Brain microvascular endothelial cell (primary cell): ENCODE measurements at regions not wholly inside any gene's neighbourhood (a gene's known extent, or its start where the extent isn't known, plus 50 kb on each side); places are given as distances from the start of the nearest gene placed in this dataset.
A peak's percentile ranks its signal among the peaks of the same experiment; 100 is the strongest.

ENCODE experiments used
- DNase-seq: peaks from one replicate; pipeline ENCODE4 v3.0.0-alpha.2; 2020
- H3K27ac ChIP-seq: fragments of 250-450 bp; sonication (Bioruptor Pico); 2 replicates; pipeline ENCODE4 v1.5.1; 2020; ENCODE audit warnings: mild to moderate bottlenecking, moderate library complexity
- H3K27me3 ChIP-seq: fragments of 250-450 bp; sonication (Bioruptor Pico); replicated peaks from 2 replicates; pipeline ENCODE4 v1.5.1; 2020; ENCODE audit warnings: mild to moderate bottlenecking
- H3K36me3 ChIP-seq: fragments of 250-450 bp; sonication (Bioruptor Pico); replicated peaks from 2 replicates; pipeline ENCODE4 v1.5.1; 2020; ENCODE audit warnings: mild to moderate bottlenecking
- H3K4me3 ChIP-seq: 2 replicates; pipeline ENCODE4 v1.5.1; 2011; ENCODE audit warnings: low read depth, mild to moderate bottlenecking, control low read depth, low read length, moderate library complexity
- in situ Hi-C: cut with HindIII; loops from 2 replicates; pipeline ENCODE4 v1.10.0; 2017; ENCODE audit warnings: low sequenced_read_pairs, low pct_ligation_motif_present
- TF ChIP-seq, protein P1 (sequence below): IDR thresholded peaks from 2 replicates; pipeline ENCODE4 v1.5.1; 2011; ENCODE audit warnings: low read depth, mild to moderate bottlenecking, moderate library complexity, low read length, control low read depth, inconsistent platforms; ENCODE audit errors: missing control alignments

DNA sequence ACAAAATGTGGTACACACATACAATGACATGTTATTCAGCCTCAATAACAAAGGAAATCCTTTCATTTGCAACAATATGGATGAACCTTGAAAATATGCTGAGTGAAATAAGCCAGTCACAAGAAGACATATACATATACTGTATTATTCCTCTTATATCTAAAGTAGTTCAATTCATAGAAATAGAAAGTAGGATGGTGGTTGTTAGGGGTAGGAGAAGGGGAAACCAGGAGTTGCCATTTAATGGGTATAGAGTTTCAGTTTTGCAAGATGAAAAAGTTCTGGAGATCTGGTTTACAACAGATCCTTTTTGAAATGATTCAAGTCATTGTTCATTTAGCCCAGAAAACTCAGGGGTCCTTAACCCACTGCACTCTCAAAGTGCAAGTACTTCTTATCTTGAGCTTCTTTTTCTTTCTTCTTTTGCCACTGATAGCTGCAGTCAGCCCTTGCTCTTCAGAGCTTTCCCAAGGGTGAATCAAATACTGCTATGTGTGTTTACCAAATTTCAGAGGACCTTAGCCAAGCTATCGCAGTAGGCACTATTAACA lies 208.0 kb upstream of the EOMES start:
- H3K4me3 ChIP-seq, result no peak overlapping the region
- H3K27me3 ChIP-seq, result no peaks in the 10 kb centered on the region
- in situ Hi-C loops, result no loop called here
- no peak for DNase-seq
- H3K27ac ChIP-seq, result no peak overlapping the region
- H3K36me3 ChIP-seq, result no peaks in the 10 kb centered on the region
- TF ChIP-seq, protein P1, sequence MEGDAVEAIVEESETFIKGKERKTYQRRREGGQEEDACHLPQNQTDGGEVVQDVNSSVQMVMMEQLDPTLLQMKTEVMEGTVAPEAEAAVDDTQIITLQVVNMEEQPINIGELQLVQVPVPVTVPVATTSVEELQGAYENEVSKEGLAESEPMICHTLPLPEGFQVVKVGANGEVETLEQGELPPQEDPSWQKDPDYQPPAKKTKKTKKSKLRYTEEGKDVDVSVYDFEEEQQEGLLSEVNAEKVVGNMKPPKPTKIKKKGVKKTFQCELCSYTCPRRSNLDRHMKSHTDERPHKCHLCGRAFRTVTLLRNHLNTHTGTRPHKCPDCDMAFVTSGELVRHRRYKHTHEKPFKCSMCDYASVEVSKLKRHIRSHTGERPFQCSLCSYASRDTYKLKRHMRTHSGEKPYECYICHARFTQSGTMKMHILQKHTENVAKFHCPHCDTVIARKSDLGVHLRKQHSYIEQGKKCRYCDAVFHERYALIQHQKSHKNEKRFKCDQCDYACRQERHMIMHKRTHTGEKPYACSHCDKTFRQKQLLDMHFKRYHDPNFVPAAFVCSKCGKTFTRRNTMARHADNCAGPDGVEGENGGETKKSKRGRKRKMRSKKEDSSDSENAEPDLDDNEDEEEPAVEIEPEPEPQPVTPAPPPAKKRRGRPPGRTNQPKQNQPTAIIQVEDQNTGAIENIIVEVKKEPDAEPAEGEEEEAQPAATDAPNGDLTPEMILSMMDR, result no peak

DNA sequence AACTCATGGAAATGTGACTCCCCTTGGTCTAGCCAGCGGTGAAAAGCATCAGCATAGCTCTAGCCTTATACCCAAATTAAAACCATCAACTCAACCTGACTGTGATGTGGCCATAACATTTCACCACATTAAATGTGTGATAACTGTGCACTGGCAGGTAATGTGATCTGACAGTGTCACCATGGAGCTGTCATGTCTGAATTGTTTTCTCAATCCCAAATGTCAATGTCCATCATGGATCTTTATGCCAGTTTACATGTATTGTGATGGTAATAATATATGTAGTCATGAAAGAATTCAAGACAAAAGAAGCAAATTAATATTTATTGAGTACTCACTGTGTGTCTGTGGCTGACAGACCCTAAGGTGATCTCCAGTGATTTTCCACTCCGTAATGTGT lies 213.4 kb upstream of the EOMES start:
- in situ Hi-C loops, result no loop called here
- Histone ChIP-seq H3K27me3 (no peaks in the 10 kb centered on the region), H3K4me3 (no peak overlapping the region), H3K27ac (no peak overlapping the region), H3K36me3 (no peaks in the 10 kb centered on the region)
- TF ChIP-seq, protein P1, result no peak
- DNase-seq, result no peak

DNA sequence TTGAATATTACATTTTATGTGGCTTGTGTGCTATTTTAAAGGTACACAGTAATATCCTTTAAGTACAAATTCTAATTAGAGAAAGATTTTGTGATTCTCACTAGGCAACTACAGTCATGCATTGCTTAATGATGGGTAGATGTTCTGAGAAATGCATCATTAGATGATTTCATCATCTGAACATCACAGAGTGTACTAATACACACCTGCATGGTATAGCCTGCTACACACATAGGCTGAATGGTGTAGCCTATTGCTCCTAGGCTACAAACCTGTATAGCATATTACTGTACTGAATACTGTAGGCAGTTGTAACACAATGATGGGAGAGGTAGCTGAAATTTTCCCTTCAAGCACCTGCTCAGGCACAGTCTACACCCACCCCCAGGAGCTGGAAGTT lies 217.4 kb upstream of the EOMES start:
- TF ChIP-seq, protein P1, result no peak
- no peak overlapping the region for H3K27ac ChIP-seq
- DNase-seq, result no peak
- no peaks in the 10 kb centered on the region for H3K36me3 ChIP-seq
- in situ Hi-C loops, result no loop called here
- H3K27me3 ChIP-seq, result no peaks in the 10 kb centered on the region
- H3K4me3 ChIP-seq, result no peak overlapping the region

DNA sequence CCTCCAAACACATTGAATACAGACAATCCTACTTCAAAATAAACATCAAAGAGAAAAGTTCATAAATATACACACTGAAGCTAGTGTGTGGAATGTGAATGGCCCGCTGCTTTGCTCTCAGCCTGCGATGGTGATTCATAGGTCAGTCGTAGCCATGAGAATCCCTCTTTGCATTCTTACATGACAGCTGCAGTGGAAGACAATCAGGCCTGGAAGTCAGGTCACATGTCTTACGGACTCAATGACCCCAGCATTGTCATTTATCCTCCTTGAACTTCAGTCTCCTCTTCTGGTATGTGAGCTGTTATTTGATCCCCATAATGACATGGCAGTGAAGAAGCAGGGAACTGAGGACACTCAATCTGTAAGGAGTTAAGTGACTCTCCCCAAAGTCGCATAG lies 217.8 kb upstream of the EOMES start:
- no peak overlapping the region for H3K4me3 ChIP-seq
- peak; percentile 32 for DNase-seq
- H3K27ac ChIP-seq, result no peak overlapping the region
- H3K27me3 ChIP-seq, result no peaks in the 10 kb centered on the region
- in situ Hi-C loops, result no loop called here
- TF ChIP-seq, protein P1, result no peak
- H3K36me3 ChIP-seq, result no peaks in the 10 kb centered on the region

DNA sequence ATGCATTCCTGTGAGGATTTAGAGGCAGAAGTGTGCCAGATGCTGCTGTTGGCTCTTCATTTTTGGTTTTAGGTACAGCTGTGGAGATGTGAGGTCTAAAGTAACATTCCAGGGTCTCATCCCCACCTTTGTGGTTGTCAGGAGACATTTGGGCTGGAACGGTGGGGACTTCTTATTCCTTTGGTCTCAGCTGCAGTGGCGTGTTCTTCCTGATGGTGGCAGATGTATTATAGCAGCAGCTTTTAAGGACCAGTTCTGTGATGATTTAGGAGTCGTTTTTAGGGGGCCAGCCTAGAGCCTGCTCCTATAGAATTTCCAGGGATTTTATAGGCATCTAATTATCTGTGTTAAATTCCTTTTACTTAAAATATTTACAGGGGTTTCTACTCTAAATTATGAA lies 221.0 kb upstream of the EOMES start:
- Histone ChIP-seq H3K27ac (no peak overlapping the region), H3K27me3 (no peaks in the 10 kb centered on the region), H3K4me3 (no peak overlapping the region), H3K36me3 (no peaks in the 10 kb centered on the region)
- in situ Hi-C loops, result no loop called here
- TF ChIP-seq, protein P1, result peak; percentile 36
- DNase-seq, result no peak

DNA sequence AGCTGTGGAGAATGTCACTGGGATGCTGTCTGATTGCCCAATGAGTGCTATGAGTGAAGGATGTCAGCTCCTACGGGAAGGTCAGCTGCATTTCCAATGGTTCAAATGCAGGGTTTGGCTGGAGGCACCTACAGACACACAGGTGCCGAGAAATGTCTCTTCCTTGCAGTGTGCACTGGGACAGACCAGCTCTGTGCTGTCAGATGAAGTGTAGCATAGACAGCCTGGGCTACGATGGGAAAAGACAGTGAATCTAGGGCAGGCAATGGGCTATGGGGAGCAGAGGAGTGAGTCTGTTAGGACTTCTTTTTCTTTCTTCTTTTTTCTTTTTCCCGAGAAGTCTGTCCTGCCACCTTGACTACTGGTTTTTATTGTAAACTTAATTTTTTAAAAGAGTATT lies 223.1 kb upstream of the EOMES start:
- H3K4me3 ChIP-seq, result no peak overlapping the region
- TF ChIP-seq, protein P1, result no peak
- no peak overlapping the region for H3K27ac ChIP-seq
- H3K27me3 ChIP-seq, result no peaks in the 10 kb centered on the region
- in situ Hi-C loops, result no loop called here
- no peak for DNase-seq
- H3K36me3 ChIP-seq, result no peaks in the 10 kb centered on the region
